Transverse colon (tissue), 4 donors: ENCODE measurements at regions not wholly inside any gene's neighbourhood (a gene's known extent, or its start where the extent isn't known, plus 50 kb on each side); places are given as distances from the start of the nearest gene placed in this dataset.

Experiments used
- DNase-seq: peaks from one replicate; pipeline ENCODE4 v3.0.0-alpha.2; 2019
- H3K27ac ChIP-seq, 4 donors: fragments of 200-600 bp; sonication (generic); 2 replicates each; pipeline ENCODE4 v1.5.1; 2016 to 2018; ENCODE audit warnings: inconsistent platforms in 4 of 4
- H3K27me3 ChIP-seq: fragments of 200-600 bp; sonication (generic); 2 replicates; pipeline ENCODE4 v1.5.1; 2017; ENCODE audit warnings: inconsistent platforms
- H3K36me3 ChIP-seq, 4 donors: fragments of 200-600 bp; sonication (generic); 2 replicates each; pipeline ENCODE4 v1.5.1; 2017 to 2019; ENCODE audit warnings: inconsistent platforms in 4 of 4
- H3K4me1 ChIP-seq, 4 donors: fragments of 200-600 bp; sonication (generic); 2 replicates each; pipeline ENCODE4 v1.5.1; 2017 to 2020; ENCODE audit warnings: inconsistent platforms in 4 of 4
- H3K4me3 ChIP-seq, 4 donors: fragments of 200-600 bp; sonication (generic); 1 replicate in 1 of 4; 2 replicates in 3 of 4; pipeline versions ENCODE4 v1.5.1 to v1.6.1; 2017 to 2019; ENCODE audit warnings: inconsistent platforms in 4 of 4
- H3K9me3 ChIP-seq, 2 donors: fragments of 200-600 bp; sonication (generic); 2 replicates each; pipeline ENCODE4 v1.5.1; 2017 to 2019; ENCODE audit warnings: inconsistent platforms in 2 of 2
- EP300 ChIP-seq: sonication (generic); formaldehyde crosslinking; IDR thresholded peaks from one replicate; pipeline ENCODE4 v1.6.1; 2017; ENCODE audit warnings: antibody characterized with exemption, low read depth
- POLR2A ChIP-seq: fragments of 450-650 bp; IDR thresholded peaks from one replicate; pipeline ENCODE4 v1.6.1; 2016; ENCODE audit warnings: antibody characterized with exemption, mild to moderate bottlenecking, moderate library complexity
- POLR2AphosphoS5 ChIP-seq, 3 donors: sonication (generic); formaldehyde crosslinking; IDR thresholded peaks; one replicate each; pipeline ENCODE4 v1.6.1; 2016; ENCODE audit warnings: antibody characterized with exemption in 3 of 3
- WGBS, 2 donors: methylation state at CpG; one replicate each; pipeline ENCODE4 v1.1.5; 2018; ENCODE audit warnings: low coverage in 1 of 2; 5-methylcytosine and 5-hydroxymethylcytosine counted together
- in situ Hi-C, 4 donors: fragments of 200-750 bp; cut with MboI; loops; one replicate each; pipeline versions ENCODE4 v1.15.0 to v1.15.1; 2017; ENCODE audit warnings: low sequenced_read_pairs in 3 of 4, low pct_ligation_motif_present in 1 of 4, low pct_unique_long_range_greater_than_20kb in 1 of 4
- intact Hi-C: fragments of 100-400 bp; cut with DNase I; formaldehyde crosslinking; loops from one replicate; pipeline ENCODE4 v1.15.1; 2023; ENCODE audit warnings: low total_unique reads
- TF ChIP-seq, protein P1 (sequence below), 5 experiments: fragments of 200-600 bp in 3 of 5; fragments of 450-650 bp in 2 of 5; sonication (generic) in 3 of 5; IDR thresholded peaks; 1 replicate in 2 of 5; 2 replicates in 3 of 5; pipeline ENCODE4 v1.5.1; 2016 to 2017; ENCODE audit warnings: antibody characterized with exemption in 5 of 5, inconsistent platforms in 3 of 5, mild to moderate bottlenecking in 2 of 5, moderate library complexity in 1 of 5

DNA sequence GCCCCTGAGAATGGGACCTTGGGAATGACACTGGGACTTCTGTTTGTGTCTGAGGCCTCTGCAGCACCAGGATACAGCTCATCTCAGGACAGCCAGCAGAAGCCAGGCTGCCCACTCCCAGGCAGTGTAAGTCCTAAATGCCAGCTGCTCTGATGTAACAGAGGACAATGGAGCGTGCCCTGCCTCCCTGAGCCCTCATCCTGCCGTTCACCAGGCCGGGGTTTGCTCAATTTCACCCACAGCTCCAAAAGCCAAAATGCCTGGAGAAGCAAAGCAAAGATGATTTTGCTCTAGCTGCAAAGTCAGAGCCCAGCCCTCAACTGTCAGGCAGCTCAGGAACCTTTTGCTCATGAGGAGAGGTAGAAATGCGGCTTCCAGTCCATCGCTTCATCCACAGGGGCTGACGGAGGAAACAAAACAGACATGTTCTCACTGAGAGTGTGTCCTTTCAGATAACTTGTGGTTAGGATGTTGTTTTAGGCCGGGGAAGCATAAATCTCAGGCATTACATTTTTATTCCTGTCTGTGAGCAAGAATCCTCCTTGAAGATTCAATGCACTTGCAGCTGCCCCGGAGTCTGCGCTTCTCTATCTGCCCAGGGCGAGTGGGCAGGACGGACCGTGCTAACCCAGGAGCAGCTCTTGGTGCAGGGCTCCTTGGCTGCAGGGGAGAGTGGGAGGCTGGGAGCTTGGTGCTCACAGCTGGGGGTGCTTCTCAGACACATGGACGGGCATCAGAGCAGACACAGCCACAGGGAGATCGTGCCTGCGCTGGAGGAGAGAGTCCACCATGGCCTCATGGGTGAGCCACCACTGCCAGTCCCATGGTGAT lies 83.2 kb upstream of the CHST15 start:
- intact Hi-C loops (no loop called here), in situ Hi-C loops (no loop called here)
- Histone ChIP-seq H3K4me3 (no peak overlapping the region), H3K4me1 (no peaks in the 10 kb centered on the region), H3K27me3 (no peaks in the 10 kb centered on the region), H3K27ac (no peak overlapping the region), H3K36me3 (no peaks in the 10 kb centered on the region), H3K9me3 (no peaks in the 10 kb centered on the region)
- no peak for TF ChIP-seq EP300
- TF ChIP-seq, protein P1, sequence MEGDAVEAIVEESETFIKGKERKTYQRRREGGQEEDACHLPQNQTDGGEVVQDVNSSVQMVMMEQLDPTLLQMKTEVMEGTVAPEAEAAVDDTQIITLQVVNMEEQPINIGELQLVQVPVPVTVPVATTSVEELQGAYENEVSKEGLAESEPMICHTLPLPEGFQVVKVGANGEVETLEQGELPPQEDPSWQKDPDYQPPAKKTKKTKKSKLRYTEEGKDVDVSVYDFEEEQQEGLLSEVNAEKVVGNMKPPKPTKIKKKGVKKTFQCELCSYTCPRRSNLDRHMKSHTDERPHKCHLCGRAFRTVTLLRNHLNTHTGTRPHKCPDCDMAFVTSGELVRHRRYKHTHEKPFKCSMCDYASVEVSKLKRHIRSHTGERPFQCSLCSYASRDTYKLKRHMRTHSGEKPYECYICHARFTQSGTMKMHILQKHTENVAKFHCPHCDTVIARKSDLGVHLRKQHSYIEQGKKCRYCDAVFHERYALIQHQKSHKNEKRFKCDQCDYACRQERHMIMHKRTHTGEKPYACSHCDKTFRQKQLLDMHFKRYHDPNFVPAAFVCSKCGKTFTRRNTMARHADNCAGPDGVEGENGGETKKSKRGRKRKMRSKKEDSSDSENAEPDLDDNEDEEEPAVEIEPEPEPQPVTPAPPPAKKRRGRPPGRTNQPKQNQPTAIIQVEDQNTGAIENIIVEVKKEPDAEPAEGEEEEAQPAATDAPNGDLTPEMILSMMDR (IDR thresholded peaks at IDR 0.05), result no peak
- TF ChIP-seq POLR2AphosphoS5 (IDR thresholded peaks at IDR 0.05), result no peak
- TF ChIP-seq POLR2A, result no peak
- no peak for DNase-seq
- WGBS, 2 donors, result 78% methylated on average over 15 of the region's 15 CpGs; no CpG with 5 or more reads in 1 of the 2 donors

DNA sequence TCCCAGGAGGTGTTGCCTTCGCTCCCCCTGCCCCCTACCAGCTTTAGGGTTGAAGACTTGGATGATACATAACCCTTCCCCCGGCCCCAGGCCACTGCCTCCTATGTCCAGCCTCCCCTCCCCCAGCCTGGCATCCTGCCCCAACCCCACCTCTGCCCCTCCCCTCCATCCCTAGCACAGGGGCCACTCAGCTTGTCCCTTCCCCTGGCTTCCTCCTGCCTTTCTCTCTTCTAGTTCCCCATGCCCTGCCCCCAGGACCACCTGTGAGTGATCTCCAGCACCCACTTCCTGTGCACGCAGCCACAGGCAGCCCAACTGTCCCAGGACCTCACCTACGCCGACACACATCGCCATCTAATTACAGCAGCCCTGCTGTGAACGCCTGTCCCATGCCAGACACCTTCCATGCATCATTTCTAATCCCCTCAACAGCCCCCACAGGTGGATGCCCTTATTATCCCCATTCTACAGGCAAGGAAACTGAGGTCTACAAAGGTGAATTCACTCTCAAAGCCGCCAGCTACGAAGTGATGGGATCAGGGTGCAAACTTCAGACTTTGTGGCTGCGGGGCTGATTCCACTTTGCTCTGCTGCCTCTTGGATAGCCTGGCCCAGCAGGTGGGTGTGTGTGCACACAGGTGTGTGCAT lies 82.4 kb upstream of the CHST15 start:
- Histone ChIP-seq H3K4me3 (no peak overlapping the region), H3K36me3 (no peaks in the 10 kb centered on the region), H3K4me1 (no peaks in the 10 kb centered on the region), H3K27me3 (no peaks in the 10 kb centered on the region), H3K9me3 (no peaks in the 10 kb centered on the region), H3K27ac (no peak overlapping the region)
- in situ Hi-C loops, result no loop called here
- DNase-seq, result no peak
- TF ChIP-seq EP300, result no peak
- TF ChIP-seq, protein P1 (IDR thresholded peaks at IDR 0.05), result no peak
- TF ChIP-seq POLR2AphosphoS5 (IDR thresholded peaks at IDR 0.05), result no peak
- WGBS, 2 donors, result 75 to 79% methylated on average over 5 to 10 of the region's 10 CpGs
- intact Hi-C loops, result no loop called here

DNA sequence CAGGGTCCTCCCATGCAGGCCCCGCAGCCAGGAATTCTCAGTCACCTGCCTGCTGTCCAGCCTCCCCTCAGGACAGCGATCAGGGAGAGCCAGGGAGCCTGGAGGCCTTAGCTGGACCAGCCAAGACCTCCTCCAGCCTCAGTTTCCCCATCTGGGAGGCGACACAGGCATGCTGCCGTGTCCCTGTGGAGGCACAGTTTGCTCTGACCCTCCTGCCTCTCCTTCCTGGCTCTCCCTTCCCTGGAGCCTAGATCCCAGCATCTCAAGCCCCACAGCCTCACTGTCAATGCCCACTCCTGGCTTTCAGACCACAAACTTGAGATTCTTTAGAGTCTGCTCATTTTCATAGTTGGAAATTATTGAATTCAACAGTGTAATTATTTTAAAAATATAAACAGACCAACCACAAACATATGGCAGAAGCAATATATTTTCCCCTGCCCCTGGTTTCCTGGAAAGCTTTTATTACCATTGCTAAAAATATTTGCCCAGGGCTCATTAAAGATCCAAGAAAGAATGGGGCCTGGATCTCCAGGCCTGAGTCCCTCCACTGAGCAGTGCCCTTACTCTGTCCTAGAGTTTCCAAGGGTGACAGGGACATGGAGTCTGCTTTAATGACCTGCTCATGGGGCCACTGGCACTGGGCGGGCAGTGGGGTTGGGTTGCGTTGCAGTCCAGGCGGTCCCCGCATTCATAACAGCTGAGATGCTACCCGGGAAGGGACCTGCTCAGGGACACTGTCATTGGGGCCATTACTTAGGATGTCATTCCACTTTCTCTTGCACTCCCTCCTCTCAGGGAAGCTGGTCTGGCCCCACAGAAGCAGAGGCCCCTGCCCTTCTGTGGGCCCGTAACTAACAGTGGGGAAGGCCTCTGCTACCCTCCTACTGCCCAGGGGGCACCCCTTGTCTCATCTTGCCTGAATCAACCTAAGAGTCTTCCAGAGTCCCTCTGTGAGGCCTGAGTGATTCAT lies 81.6 kb upstream of the CHST15 start:
- Histone ChIP-seq H3K27me3 (no peaks in the 10 kb centered on the region), H3K4me1 (no peaks in the 10 kb centered on the region), H3K27ac (no peak overlapping the region), H3K36me3 (no peaks in the 10 kb centered on the region), H3K9me3 (no peaks in the 10 kb centered on the region), H3K4me3 (no peak overlapping the region)
- TF ChIP-seq POLR2AphosphoS5 (IDR thresholded peaks at IDR 0.05) (no peak), EP300 (no peak), POLR2A (no peak)
- TF ChIP-seq, protein P1 (IDR thresholded peaks at IDR 0.05), result no peak
- intact Hi-C loops, result loop anchor here (5.0 kb wide), 1 partner anchor 122 kb away; no protein-coding TSS in a partner anchor
- in situ Hi-C loops, result no loop called here
- DNase-seq, result no peak
- WGBS, 2 donors, result 80 to 81% methylated on average over 2 to 9 of the region's 10 CpGs
